Astrocyte (in vitro differentiated cells and primary cell): ENCODE measurements at regions not wholly inside any gene's neighbourhood (a gene's known extent, or its start where the extent isn't known, plus 50 kb on each side); places are given as distances from the start of the nearest gene placed in this dataset.
"Not testable (repeated sequence)": the region's sequence is repeated elsewhere in the genome, so short reads cannot be mapped to it uniquely, and the experiment has no call there.

Source experiments
- DNase-seq: peaks from one replicate; pipeline ENCODE4 v3.0.0-alpha.2; 2010; ENCODE audit warnings: low read depth
- FAIRE-seq: peaks from 2 replicates; lab custom pipeline; 2011; peaks lifted over from hg19 to GRCh38; lab: Jason Lieb, UNC
- H2AFZ ChIP-seq: 2 replicates; pipeline ENCODE4 v1.6.0; 2012; ENCODE audit warnings: low read depth, low read length, inconsistent platforms
- H3K27ac ChIP-seq: 2 replicates; pipeline ENCODE4 v1.5.1; 2011; ENCODE audit warnings: low read depth, low read length, inconsistent platforms
- H3K27me3 ChIP-seq: 2 replicates; pipeline ENCODE4 v1.6.0; 2011; ENCODE audit warnings: low read length, inconsistent platforms; ENCODE audit not compliant: insufficient read depth
- H3K36me3 ChIP-seq: 2 replicates; pipeline ENCODE4 v1.5.1; 2011; ENCODE audit warnings: low read length, inconsistent platforms; ENCODE audit not compliant: insufficient read depth
- H3K4me1 ChIP-seq: 2 replicates; pipeline ENCODE4 v1.5.1; 2011; ENCODE audit warnings: low read length, inconsistent platforms; ENCODE audit not compliant: insufficient read depth
- H3K4me2 ChIP-seq: 2 replicates; pipeline ENCODE4 v1.6.0; 2012; ENCODE audit warnings: low read length, inconsistent platforms
- H3K4me3 ChIP-seq: 2 replicates; pipeline ENCODE4 v1.5.1; 2011; ENCODE audit warnings: low read depth, mild to moderate bottlenecking, low read length, inconsistent platforms; ENCODE audit not compliant: insufficient read depth
- H3K79me2 ChIP-seq: 2 replicates; pipeline ENCODE4 v1.6.0; 2012; ENCODE audit warnings: mild to moderate bottlenecking, low read length, inconsistent platforms; ENCODE audit not compliant: insufficient read depth
- H3K9ac ChIP-seq: 2 replicates; pipeline ENCODE4 v1.6.0; 2012; ENCODE audit warnings: mild to moderate bottlenecking, low read length, inconsistent platforms
- H3K9me3 ChIP-seq: 2 replicates; pipeline ENCODE4 v1.5.1; 2012; ENCODE audit warnings: low read depth, mild to moderate bottlenecking, low read length, inconsistent platforms; ENCODE audit not compliant: insufficient read depth
- H4K20me1 ChIP-seq: 2 replicates; pipeline ENCODE4 v1.6.0; 2012; ENCODE audit warnings: low read length, inconsistent platforms; ENCODE audit not compliant: insufficient read depth
- H3K27ac Mint-ChIP-seq: one replicate; pipeline ENCODE4 v1.8.0; 2021; ENCODE audit warnings: mild to moderate bottlenecking, mixed read lengths; ENCODE audit not compliant: unreplicated experiment
- H3K27me3 Mint-ChIP-seq: one replicate; pipeline ENCODE4 v1.8.0; 2021; ENCODE audit warnings: low read depth, mixed read lengths; ENCODE audit not compliant: unreplicated experiment
- H3K36me3 Mint-ChIP-seq: one replicate; pipeline ENCODE4 v1.8.0; 2021; ENCODE audit warnings: low read depth, mixed read lengths; ENCODE audit not compliant: unreplicated experiment
- H3K4me1 Mint-ChIP-seq: one replicate; pipeline ENCODE4 v1.8.0; 2021; ENCODE audit warnings: low read depth, mixed read lengths; ENCODE audit not compliant: unreplicated experiment
- H3K4me3 Mint-ChIP-seq: one replicate; pipeline ENCODE4 v1.8.0; 2021; ENCODE audit warnings: mild to moderate bottlenecking, moderate library complexity, mixed read lengths; ENCODE audit not compliant: unreplicated experiment
- H3K9me3 Mint-ChIP-seq: one replicate; pipeline ENCODE4 v1.8.0; 2021; ENCODE audit warnings: mild to moderate bottlenecking, mixed read lengths; ENCODE audit not compliant: unreplicated experiment
- CTCF ChIP-seq: IDR thresholded peaks from 2 replicates; pipeline ENCODE4 v1.5.1; 2011; ENCODE audit warnings: low read depth, mild to moderate bottlenecking, inconsistent platforms, low read length, moderate library complexity; ENCODE audit not compliant: insufficient read depth
- EZH2 ChIP-seq: IDR thresholded peaks from 2 replicates; pipeline ENCODE4 v1.6.1; 2012; ENCODE audit warnings: mild to moderate bottlenecking, low read length, inconsistent platforms; ENCODE audit not compliant: insufficient read depth

GRCh38 chr2:132257301-132258171 lies 95.8 kb upstream of the ANKRD30BL start:
- DNase-seq, H3K36me3 ChIP-seq, H3K9me3 ChIP-seq, H3K27ac Mint-ChIP-seq, H3K4me1 ChIP-seq, H3K36me3 Mint-ChIP-seq, H3K27me3 Mint-ChIP-seq, H3K4me3 Mint-ChIP-seq, H3K9ac ChIP-seq, H3K27ac ChIP-seq, H3K27me3 ChIP-seq, H4K20me1 ChIP-seq, H3K79me2 ChIP-seq, H3K4me1 Mint-ChIP-seq: not testable (repeated sequence)
- peak; percentile 9 for FAIRE-seq
- Histone ChIP-seq H2AFZ (peak overlapping the region; percentile 78), H3K4me2 (peak overlapping the region; percentile 81), H3K4me3 (peak overlapping the region; percentile 52)
- peak; percentile 58 for TF ChIP-seq EZH2
- H3K9me3 Mint-ChIP-seq = peaks cover 15% of the 10 kb centered on the region

GRCh38 chr2:132259276-132259675 lies 97.5 kb upstream of the ANKRD30BL start:
- not testable (repeated sequence) for H3K9ac ChIP-seq, H3K4me3 Mint-ChIP-seq, H3K27me3 Mint-ChIP-seq, DNase-seq, H3K36me3 Mint-ChIP-seq, H3K4me1 Mint-ChIP-seq, H3K4me2 ChIP-seq, H3K27ac ChIP-seq, H3K27ac Mint-ChIP-seq, H3K79me2 ChIP-seq, H3K9me3 Mint-ChIP-seq, H3K4me3 ChIP-seq, H3K27me3 ChIP-seq, H3K36me3 ChIP-seq, H4K20me1 ChIP-seq, H3K4me1 ChIP-seq, H2AFZ ChIP-seq, H3K9me3 ChIP-seq
- peak; percentile 50 for FAIRE-seq

- not testable (repeated sequence) for H3K27ac Mint-ChIP-seq, H3K9me3 ChIP-seq, FAIRE-seq
Measured at GRCh38 chr2:132265595-132265994, 103.8 kb upstream of the ANKRD30BL start.

GRCh38 chr2:132267105-132267497 lies 105.3 kb upstream of the ANKRD30BL start:
- TF ChIP-seq CTCF = no peak
- H3K9me3 ChIP-seq = no peaks in the 10 kb centered on the region
- H3K4me1 ChIP-seq = peaks cover 7% of the 10 kb centered on the region
- peak overlapping the region; percentile 66 for H3K9ac ChIP-seq
- H3K36me3 ChIP-seq = no peaks in the 10 kb centered on the region
- no peaks in the 10 kb centered on the region for H3K36me3 Mint-ChIP-seq
- no peaks in the 10 kb centered on the region for H3K79me2 ChIP-seq
- H3K4me1 Mint-ChIP-seq = no peaks in the 10 kb centered on the region
- DNase-seq = no peak
- H3K4me2 ChIP-seq = peak overlapping the region; percentile 85
- H3K27me3 Mint-ChIP-seq = no peaks in the 10 kb centered on the region
- H3K4me3 ChIP-seq = no peak overlapping the region
- no peak overlapping the region for H3K27ac Mint-ChIP-seq
- no peak overlapping the region for H3K27ac ChIP-seq
- FAIRE-seq = no peak
- peak overlapping the region; percentile 74 for H2AFZ ChIP-seq
- H3K4me3 Mint-ChIP-seq = no peak overlapping the region
- no peaks in the 10 kb centered on the region for H3K9me3 Mint-ChIP-seq
- no peaks in the 10 kb centered on the region for H4K20me1 ChIP-seq
- H3K27me3 ChIP-seq = no peaks in the 10 kb centered on the region

More at GRCh38 chr2:132265595-132265994, 103.8 kb upstream of the ANKRD30BL start:
- H3K9me3 Mint-ChIP-seq, H4K20me1 ChIP-seq, H3K4me2 ChIP-seq, H3K27ac ChIP-seq, H2AFZ ChIP-seq, H3K27me3 ChIP-seq, DNase-seq, H3K79me2 ChIP-seq, H3K27me3 Mint-ChIP-seq, H3K36me3 Mint-ChIP-seq, H3K9ac ChIP-seq, H3K4me1 ChIP-seq, H3K4me3 Mint-ChIP-seq, H3K36me3 ChIP-seq, H3K4me1 Mint-ChIP-seq, H3K4me3 ChIP-seq: not testable (repeated sequence)

- FAIRE-seq, H3K27me3 ChIP-seq, H4K20me1 ChIP-seq, H3K9me3 Mint-ChIP-seq, H3K79me2 ChIP-seq, H3K36me3 ChIP-seq, H3K27me3 Mint-ChIP-seq, H3K4me1 Mint-ChIP-seq, H3K4me3 Mint-ChIP-seq, H3K9me3 ChIP-seq, H3K4me1 ChIP-seq, H3K36me3 Mint-ChIP-seq, H3K27ac Mint-ChIP-seq: not testable (repeated sequence)
- H2AFZ ChIP-seq = peak overlapping the region; percentile 74
- peak overlapping the region; percentile 66 for H3K9ac ChIP-seq
- H3K27ac ChIP-seq = peak overlapping the region; percentile 14
- peak; percentile 64 for DNase-seq
- H3K4me3 ChIP-seq = peak overlapping the region; percentile 51
- peak overlapping the region; percentile 85 for H3K4me2 ChIP-seq
Measured at GRCh38 chr2:132267498-132268283, 105.9 kb upstream of the ANKRD30BL start.
